ENCODE measurements at regions not wholly inside any gene's neighbourhood (a gene's known extent, or its start where the extent isn't known, plus 50 kb on each side); places are given as distances from the start of the nearest gene placed in this dataset.
"Not testable (repeated sequence)": the region's sequence is repeated elsewhere in the genome, so short reads cannot be mapped to it uniquely, and the experiment has no call there.

- no peak for TF ChIP-seq ZNF70 (CRISPR knock-in tag; IDR thresholded peaks at IDR 0.05)
- no peak for TF ChIP-seq RARB (CRISPR knock-in tag; IDR thresholded peaks at IDR 0.05)
- no peak for TF ChIP-seq TOX (CRISPR knock-in tag; IDR thresholded peaks at IDR 0.05; ENCODE audit: borderline replicate concordance)
- no peak for ATAC-seq
Measured at GRCh38 chr5:17966640-17967402, 332.6 kb downstream of the TAF11L14 start.

GRCh38 chr5:17976404-17976803 is 342.1 kb downstream of the TAF11L14 start:
- no peak for ATAC-seq
- no peak for TF ChIP-seq RARB (CRISPR knock-in tag; IDR thresholded peaks at IDR 0.05)
- no peak for TF ChIP-seq ZFP30 (CRISPR knock-in tag; IDR thresholded peaks at IDR 0.05)
- TF ChIP-seq ISL1 (CRISPR knock-in tag; IDR thresholded peaks at IDR 0.05): no peak
- TF ChIP-seq CREB5 (CRISPR knock-in tag; IDR thresholded peaks at IDR 0.05; ENCODE audit: low read depth): no peak
- no peak for TF ChIP-seq ZNF565 (CRISPR knock-in tag; conservative IDR thresholded peaks at IDR 0.05; ENCODE audit: low read depth)
- TF ChIP-seq ZNF70 (CRISPR knock-in tag; IDR thresholded peaks at IDR 0.05): no peak
- no peak for TF ChIP-seq CSDC2 (CRISPR knock-in tag; IDR thresholded peaks at IDR 0.05)
- TF ChIP-seq ESRRG (CRISPR knock-in tag; IDR thresholded peaks at IDR 0.05): no peak
- TF ChIP-seq ZNF8 (CRISPR knock-in tag; IDR thresholded peaks at IDR 0.05): no peak
- TF ChIP-seq ZFP3 (CRISPR knock-in tag; IDR thresholded peaks at IDR 0.05): no peak
- TF ChIP-seq, protein P1, sequence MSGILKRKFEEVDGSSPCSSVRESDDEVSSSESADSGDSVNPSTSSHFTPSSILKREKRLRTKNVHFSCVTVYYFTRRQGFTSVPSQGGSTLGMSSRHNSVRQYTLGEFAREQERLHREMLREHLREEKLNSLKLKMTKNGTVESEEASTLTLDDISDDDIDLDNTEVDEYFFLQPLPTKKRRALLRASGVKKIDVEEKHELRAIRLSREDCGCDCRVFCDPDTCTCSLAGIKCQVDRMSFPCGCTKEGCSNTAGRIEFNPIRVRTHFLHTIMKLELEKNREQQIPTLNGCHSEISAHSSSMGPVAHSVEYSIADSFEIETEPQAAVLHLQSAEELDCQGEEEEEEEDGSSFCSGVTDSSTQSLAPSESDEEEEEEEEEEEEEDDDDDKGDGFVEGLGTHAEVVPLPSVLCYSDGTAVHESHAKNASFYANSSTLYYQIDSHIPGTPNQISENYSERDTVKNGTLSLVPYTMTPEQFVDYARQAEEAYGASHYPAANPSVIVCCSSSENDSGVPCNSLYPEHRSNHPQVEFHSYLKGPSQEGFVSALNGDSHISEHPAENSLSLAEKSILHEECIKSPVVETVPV (CRISPR knock-in tag; IDR thresholded peaks at IDR 0.05): no peak
- TF ChIP-seq, protein P2, sequence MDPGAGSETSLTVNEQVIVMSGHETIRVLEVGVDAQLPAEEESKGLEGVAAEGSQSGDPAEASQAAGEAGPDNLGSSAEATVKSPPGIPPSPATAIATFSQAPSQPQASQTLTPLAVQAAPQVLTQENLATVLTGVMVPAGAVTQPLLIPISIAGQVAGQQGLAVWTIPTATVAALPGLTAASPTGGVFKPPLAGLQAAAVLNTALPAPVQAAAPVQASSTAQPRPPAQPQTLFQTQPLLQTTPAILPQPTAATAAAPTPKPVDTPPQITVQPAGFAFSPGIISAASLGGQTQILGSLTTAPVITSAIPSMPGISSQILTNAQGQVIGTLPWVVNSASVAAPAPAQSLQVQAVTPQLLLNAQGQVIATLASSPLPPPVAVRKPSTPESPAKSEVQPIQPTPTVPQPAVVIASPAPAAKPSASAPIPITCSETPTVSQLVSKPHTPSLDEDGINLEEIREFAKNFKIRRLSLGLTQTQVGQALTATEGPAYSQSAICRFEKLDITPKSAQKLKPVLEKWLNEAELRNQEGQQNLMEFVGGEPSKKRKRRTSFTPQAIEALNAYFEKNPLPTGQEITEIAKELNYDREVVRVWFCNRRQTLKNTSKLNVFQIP (CRISPR knock-in tag; IDR thresholded peaks at IDR 0.05; ENCODE audit: borderline replicate concordance, low read depth): no peak
- TF ChIP-seq TCF4 (CRISPR knock-in tag; IDR thresholded peaks at IDR 0.05; ENCODE audit: borderline replicate concordance): no peak
- no peak for TF ChIP-seq TOX (CRISPR knock-in tag; IDR thresholded peaks at IDR 0.05; ENCODE audit: borderline replicate concordance)
- TF ChIP-seq, protein P3, sequence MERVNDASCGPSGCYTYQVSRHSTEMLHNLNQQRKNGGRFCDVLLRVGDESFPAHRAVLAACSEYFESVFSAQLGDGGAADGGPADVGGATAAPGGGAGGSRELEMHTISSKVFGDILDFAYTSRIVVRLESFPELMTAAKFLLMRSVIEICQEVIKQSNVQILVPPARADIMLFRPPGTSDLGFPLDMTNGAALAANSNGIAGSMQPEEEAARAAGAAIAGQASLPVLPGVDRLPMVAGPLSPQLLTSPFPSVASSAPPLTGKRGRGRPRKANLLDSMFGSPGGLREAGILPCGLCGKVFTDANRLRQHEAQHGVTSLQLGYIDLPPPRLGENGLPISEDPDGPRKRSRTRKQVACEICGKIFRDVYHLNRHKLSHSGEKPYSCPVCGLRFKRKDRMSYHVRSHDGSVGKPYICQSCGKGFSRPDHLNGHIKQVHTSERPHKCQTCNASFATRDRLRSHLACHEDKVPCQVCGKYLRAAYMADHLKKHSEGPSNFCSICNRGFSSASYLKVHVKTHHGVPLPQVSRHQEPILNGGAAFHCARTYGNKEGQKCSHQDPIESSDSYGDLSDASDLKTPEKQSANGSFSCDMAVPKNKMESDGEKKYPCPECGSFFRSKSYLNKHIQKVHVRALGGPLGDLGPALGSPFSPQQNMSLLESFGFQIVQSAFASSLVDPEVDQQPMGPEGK (CRISPR knock-in tag; IDR thresholded peaks at IDR 0.05; ENCODE audit: borderline replicate concordance): no peak
- TF ChIP-seq BACH2 (CRISPR knock-in tag; IDR thresholded peaks at IDR 0.05; ENCODE audit: borderline replicate concordance): no peak

- TF ChIP-seq ESRRG (CRISPR knock-in tag; IDR thresholded peaks at IDR 0.05): no peak
- no peak for TF ChIP-seq ARNTL (CRISPR knock-in tag; IDR thresholded peaks at IDR 0.05; ENCODE audit: borderline replicate concordance, low read depth)
- TF ChIP-seq, protein P3 (CRISPR knock-in tag; IDR thresholded peaks at IDR 0.05; ENCODE audit: borderline replicate concordance): no peak
- no peak for TF ChIP-seq ZFP3 (CRISPR knock-in tag; IDR thresholded peaks at IDR 0.05)
- no peak for TF ChIP-seq PPARA (CRISPR knock-in tag; IDR thresholded peaks at IDR 0.05; ENCODE audit: borderline replicate concordance)
- no peak for TF ChIP-seq CSDC2 (CRISPR knock-in tag; IDR thresholded peaks at IDR 0.05)
- ATAC-seq: no peak
Measured at GRCh38 chr5:17978954-17979353, 344.7 kb downstream of the TAF11L14 start.

DNA sequence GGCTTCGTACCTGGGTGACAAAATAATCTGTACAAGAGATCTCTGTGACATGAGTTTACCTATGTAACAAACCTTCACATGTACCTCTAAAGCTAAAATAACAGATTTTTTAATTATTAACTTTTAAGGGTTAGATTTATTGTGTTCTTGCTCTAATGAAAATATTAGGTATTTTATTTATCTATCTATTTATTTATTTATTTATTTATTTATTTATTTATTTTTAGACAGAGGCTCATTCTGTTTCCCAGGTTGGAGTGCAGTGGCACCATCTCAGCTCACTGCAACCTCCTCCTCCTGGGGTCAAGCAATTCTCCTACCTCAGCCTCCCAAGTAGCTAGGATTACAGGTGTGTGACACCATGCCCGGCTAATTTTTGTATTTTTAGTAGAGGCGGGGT is 348.4 kb downstream of the TAF11L14 start:
- ATAC-seq: not testable (repeated sequence)
